ENCODE measurements at regions not wholly inside any gene's neighbourhood (a gene's known extent, or its start where the extent isn't known, plus 50 kb on each side); places are given as distances from the start of the nearest gene placed in this dataset.

GRCh38 chr1:61523893-61524605 lies 200.9 kb downstream of the TM2D1 start:
- ChIA-PET POLR2A (no interaction called here), CTCF (no interaction called here)
- H3K4me3 Mint-ChIP-seq, result no peak overlapping the region
- H3K27ac Mint-ChIP-seq, result no peak overlapping the region
- DNase-seq (ENCODE audit: low spot score), result no peak
- no peaks in the 10 kb centered on the region for H3K27me3 Mint-ChIP-seq (ENCODE audit: low read depth)
- no peaks in the 10 kb centered on the region for H3K9me3 Mint-ChIP-seq
- no peak for TF ChIP-seq ZMAT4 (CRISPR knock-in tag; IDR thresholded peaks at IDR 0.05)
- TF ChIP-seq GTF2I (CRISPR knock-in tag; conservative IDR thresholded peaks at IDR 0.05), result no peak
- TF ChIP-seq, protein P1, sequence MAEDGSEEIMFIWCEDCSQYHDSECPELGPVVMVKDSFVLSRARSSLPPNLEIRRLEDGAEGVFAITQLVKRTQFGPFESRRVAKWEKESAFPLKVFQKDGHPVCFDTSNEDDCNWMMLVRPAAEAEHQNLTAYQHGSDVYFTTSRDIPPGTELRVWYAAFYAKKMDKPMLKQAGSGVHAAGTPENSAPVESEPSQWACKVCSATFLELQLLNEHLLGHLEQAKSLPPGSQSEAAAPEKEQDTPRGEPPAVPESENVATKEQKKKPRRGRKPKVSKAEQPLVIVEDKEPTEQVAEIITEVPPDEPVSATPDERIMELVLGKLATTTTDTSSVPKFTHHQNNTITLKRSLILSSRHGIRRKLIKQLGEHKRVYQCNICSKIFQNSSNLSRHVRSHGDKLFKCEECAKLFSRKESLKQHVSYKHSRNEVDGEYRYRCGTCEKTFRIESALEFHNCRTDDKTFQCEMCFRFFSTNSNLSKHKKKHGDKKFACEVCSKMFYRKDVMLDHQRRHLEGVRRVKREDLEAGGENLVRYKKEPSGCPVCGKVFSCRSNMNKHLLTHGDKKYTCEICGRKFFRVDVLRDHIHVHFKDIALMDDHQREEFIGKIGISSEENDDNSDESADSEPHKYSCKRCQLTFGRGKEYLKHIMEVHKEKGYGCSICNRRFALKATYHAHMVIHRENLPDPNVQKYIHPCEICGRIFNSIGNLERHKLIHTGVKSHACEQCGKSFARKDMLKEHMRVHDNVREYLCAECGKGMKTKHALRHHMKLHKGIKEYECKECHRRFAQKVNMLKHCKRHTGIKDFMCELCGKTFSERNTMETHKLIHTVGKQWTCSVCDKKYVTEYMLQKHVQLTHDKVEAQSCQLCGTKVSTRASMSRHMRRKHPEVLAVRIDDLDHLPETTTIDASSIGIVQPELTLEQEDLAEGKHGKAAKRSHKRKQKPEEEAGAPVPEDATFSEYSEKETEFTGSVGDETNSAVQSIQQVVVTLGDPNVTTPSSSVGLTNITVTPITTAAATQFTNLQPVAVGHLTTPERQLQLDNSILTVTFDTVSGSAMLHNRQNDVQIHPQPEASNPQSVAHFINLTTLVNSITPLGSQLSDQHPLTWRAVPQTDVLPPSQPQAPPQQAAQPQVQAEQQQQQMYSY (CRISPR knock-in tag; IDR thresholded peaks at IDR 0.05), result no peak
- TF ChIP-seq CDX4 (CRISPR knock-in tag; IDR thresholded peaks at IDR 0.05; ENCODE audit: borderline replicate concordance), result no peak
- TF ChIP-seq ZNF671 (CRISPR knock-in tag; IDR thresholded peaks at IDR 0.05), result no peak
- no peak for TF ChIP-seq KAT7 (CRISPR knock-in tag; IDR thresholded peaks at IDR 0.05; ENCODE audit: borderline replicate concordance)
- TF ChIP-seq ZNF138 (CRISPR knock-in tag; conservative IDR thresholded peaks at IDR 0.05), result no peak
- no peak for TF ChIP-seq ZBTB43 (CRISPR knock-in tag; IDR thresholded peaks at IDR 0.05)
- TF ChIP-seq JUN (CRISPR knock-in tag; IDR thresholded peaks at IDR 0.05), result no peak
- no peak for TF ChIP-seq TEAD1 (CRISPR knock-in tag; IDR thresholded peaks at IDR 0.05)
- no peak for TF ChIP-seq OVOL2 (CRISPR knock-in tag; IDR thresholded peaks at IDR 0.05; ENCODE audit: borderline replicate concordance)
- TF ChIP-seq PRRX2 (CRISPR knock-in tag; IDR thresholded peaks at IDR 0.05), result no peak
- ATAC-seq, result no peak
- no peaks in the 10 kb centered on the region for H3K4me1 Mint-ChIP-seq
- no peaks in the 10 kb centered on the region for H3K36me3 Mint-ChIP-seq

DNA sequence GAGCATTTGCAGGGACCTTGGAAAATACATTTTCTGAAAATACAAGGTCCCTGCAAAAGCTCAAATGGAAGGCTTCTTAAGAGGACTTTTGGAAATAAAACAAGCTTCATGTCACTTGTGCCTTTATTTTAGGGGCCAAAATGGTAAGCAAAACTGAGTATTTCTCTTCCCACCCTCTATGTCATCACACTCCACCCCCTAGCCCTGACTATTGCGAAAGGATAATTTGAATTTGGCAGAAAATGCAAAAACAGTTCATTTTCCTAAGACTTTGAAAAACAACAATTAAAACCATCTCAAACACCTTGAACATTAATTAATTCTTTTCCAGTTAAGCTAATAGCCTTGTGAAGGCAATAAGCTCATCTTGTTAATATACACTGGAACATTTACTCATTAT lies 201.7 kb downstream of the TM2D1 start:
- Mint-ChIP-seq H3K4me3 (no peak overlapping the region), H3K27ac (no peak overlapping the region), H3K27me3 (ENCODE audit: low read depth) (no peaks in the 10 kb centered on the region), H3K9me3 (no peaks in the 10 kb centered on the region), H3K36me3 (no peaks in the 10 kb centered on the region), H3K4me1 (no peaks in the 10 kb centered on the region)
- POLR2A ChIA-PET, result no interaction called here
- DNase-seq (ENCODE audit: low spot score) (no peak), ATAC-seq (no peak)
- CTCF ChIA-PET, result no interaction called here
- TF ChIP-seq SOX15 (CRISPR knock-in tag; IDR thresholded peaks at IDR 0.05) (no peak), ZBTB21 (CRISPR knock-in tag; IDR thresholded peaks at IDR 0.05; ENCODE audit: borderline replicate concordance) (no peak), ZNF121 (CRISPR knock-in tag; IDR thresholded peaks at IDR 0.05) (no peak), GABPB1 (CRISPR knock-in tag; IDR thresholded peaks at IDR 0.05) (no peak), NR3C1 (CRISPR knock-in tag; conservative IDR thresholded peaks at IDR 0.05; ENCODE audit: low read depth) (no peak)

DNA sequence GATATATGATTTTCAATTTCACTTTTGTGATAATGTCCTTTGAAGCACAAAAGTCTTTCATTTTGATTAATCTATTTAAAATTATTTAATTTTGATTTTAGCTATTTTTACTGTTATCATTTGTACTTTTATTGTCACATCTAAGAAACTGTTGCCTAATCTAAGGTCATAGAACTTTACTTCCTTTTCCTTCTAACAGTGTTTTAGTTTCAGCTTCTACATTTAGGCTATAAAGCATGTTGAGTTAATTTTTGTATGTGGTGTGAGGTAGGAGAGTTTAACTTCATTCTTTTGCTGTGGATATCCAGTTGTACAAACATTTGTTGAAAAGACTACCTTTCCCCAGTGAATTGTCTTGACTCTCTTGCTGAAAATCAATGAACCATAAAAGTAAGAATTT lies 204.5 kb downstream of the TM2D1 start:
- POLR2A ChIA-PET, result no interaction called here
- Mint-ChIP-seq H3K9me3 (no peaks in the 10 kb centered on the region), H3K36me3 (no peaks in the 10 kb centered on the region), H3K4me3 (no peak overlapping the region), H3K27me3 (ENCODE audit: low read depth) (no peaks in the 10 kb centered on the region), H3K4me1 (no peaks in the 10 kb centered on the region), H3K27ac (no peak overlapping the region)
- CTCF ChIA-PET, result no interaction called here
- DNase-seq (ENCODE audit: low spot score) (no peak), ATAC-seq (no peak)
- TF ChIP-seq ZNF232 (CRISPR knock-in tag; IDR thresholded peaks at IDR 0.05), result no peak
- TF ChIP-seq CDX4 (CRISPR knock-in tag; IDR thresholded peaks at IDR 0.05; ENCODE audit: borderline replicate concordance), result no peak
- TF ChIP-seq NR3C1 (CRISPR knock-in tag; conservative IDR thresholded peaks at IDR 0.05; ENCODE audit: low read depth), result no peak
- TF ChIP-seq GTF2I (CRISPR knock-in tag; conservative IDR thresholded peaks at IDR 0.05), result no peak
- no peak for TF ChIP-seq FOXP1 (CRISPR knock-in tag; IDR thresholded peaks at IDR 0.05; ENCODE audit: borderline replicate concordance)
- no peak for TF ChIP-seq MAX (CRISPR knock-in tag; IDR thresholded peaks at IDR 0.05)
- TF ChIP-seq FOXK1 (CRISPR knock-in tag; IDR thresholded peaks at IDR 0.05), result no peak
- TF ChIP-seq, protein P2, sequence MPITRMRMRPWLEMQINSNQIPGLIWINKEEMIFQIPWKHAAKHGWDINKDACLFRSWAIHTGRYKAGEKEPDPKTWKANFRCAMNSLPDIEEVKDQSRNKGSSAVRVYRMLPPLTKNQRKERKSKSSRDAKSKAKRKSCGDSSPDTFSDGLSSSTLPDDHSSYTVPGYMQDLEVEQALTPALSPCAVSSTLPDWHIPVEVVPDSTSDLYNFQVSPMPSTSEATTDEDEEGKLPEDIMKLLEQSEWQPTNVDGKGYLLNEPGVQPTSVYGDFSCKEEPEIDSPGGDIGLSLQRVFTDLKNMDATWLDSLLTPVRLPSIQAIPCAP (CRISPR knock-in tag; IDR thresholded peaks at IDR 0.05), result no peak
- no peak for TF ChIP-seq SMAD4 (CRISPR knock-in tag; IDR thresholded peaks at IDR 0.05)
- TF ChIP-seq, protein P3, sequence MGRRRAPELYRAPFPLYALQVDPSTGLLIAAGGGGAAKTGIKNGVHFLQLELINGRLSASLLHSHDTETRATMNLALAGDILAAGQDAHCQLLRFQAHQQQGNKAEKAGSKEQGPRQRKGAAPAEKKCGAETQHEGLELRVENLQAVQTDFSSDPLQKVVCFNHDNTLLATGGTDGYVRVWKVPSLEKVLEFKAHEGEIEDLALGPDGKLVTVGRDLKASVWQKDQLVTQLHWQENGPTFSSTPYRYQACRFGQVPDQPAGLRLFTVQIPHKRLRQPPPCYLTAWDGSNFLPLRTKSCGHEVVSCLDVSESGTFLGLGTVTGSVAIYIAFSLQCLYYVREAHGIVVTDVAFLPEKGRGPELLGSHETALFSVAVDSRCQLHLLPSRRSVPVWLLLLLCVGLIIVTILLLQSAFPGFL (CRISPR knock-in tag; IDR thresholded peaks at IDR 0.05; ENCODE audit: borderline replicate concordance), result no peak
- TF ChIP-seq ZNF121 (CRISPR knock-in tag; IDR thresholded peaks at IDR 0.05), result no peak
- TF ChIP-seq MYBL2 (CRISPR knock-in tag; IDR thresholded peaks at IDR 0.05), result no peak
